ENCODE measurements at regions not wholly inside any gene's neighbourhood (a gene's known extent, or its start where the extent isn't known, plus 50 kb on each side); places are given as distances from the start of the nearest gene placed in this dataset.

GRCh38 chr20:7361321-7361720 lies 578.9 kb downstream of the HAO1 start:
- Histone ChIP-seq H3K27ac (ENCODE audit: low read depth in 1 of 2, low read length in 1 of 2) (no peak overlapping the region), H3K36me3 (ENCODE audit: control insufficient read depth in 4 of 4, insufficient read depth in 4 of 4, low read length in 4 of 4) (no peaks in the 10 kb centered on the region), H3K9ac (ENCODE audit: insufficient read depth in 1 of 2, low read length in 2 of 2) (no peak overlapping the region), H3K4me3 (no peak overlapping the region), H3K4me1 (ENCODE audit: control insufficient read depth in 5 of 5, insufficient read depth in 5 of 5, low read length in 5 of 5) (no peaks in the 10 kb centered on the region), H3K9me3 (ENCODE audit: control insufficient read depth in 4 of 4, insufficient read depth in 3 of 4, low read length in 3 of 4) (peaks cover 0 to 2% (median 0%) of the 10 kb centered on the region in 4 donors), H3K27me3 (ENCODE audit: control insufficient read depth in 3 of 3, insufficient read depth in 3 of 3, low read length in 2 of 3) (no peaks in the 10 kb centered on the region)
- DNase-seq (no peak), ATAC-seq (ENCODE audit: insufficient read depth, low FRiP score) (no peak)
- 67 to 85% methylated on average over 3 of the region's 3 CpGs for WGBS, 2 donors
- no peak for TF ChIP-seq CTCF (IDR thresholded peaks at IDR 0.05; ENCODE audit: control extremely low read depth, extremely low read depth)

- peaks cover 0 to 2% (median 0%) of the 10 kb centered on the region in 4 donors for H3K9me3 ChIP-seq (ENCODE audit: control insufficient read depth in 4 of 4, insufficient read depth in 3 of 4, low read length in 3 of 4)
- H3K9ac ChIP-seq (ENCODE audit: insufficient read depth in 1 of 2, low read length in 2 of 2): no peak overlapping the region
- H3K36me3 ChIP-seq (ENCODE audit: control insufficient read depth in 4 of 4, insufficient read depth in 4 of 4, low read length in 4 of 4): no peaks in the 10 kb centered on the region
- ATAC-seq (ENCODE audit: insufficient read depth, low FRiP score) (no peak), DNase-seq (no peak)
- no peak for TF ChIP-seq CTCF (IDR thresholded peaks at IDR 0.05; ENCODE audit: control extremely low read depth, extremely low read depth)
- WGBS, 2 donors: 76 to 81% methylated on average over 3 of the region's 3 CpGs
- no peaks in the 10 kb centered on the region for H3K4me1 ChIP-seq (ENCODE audit: control insufficient read depth in 5 of 5, insufficient read depth in 5 of 5, low read length in 5 of 5)
- no peak overlapping the region for H3K27ac ChIP-seq (ENCODE audit: low read depth in 1 of 2, low read length in 1 of 2)
- no peak overlapping the region for H3K4me3 ChIP-seq
- H3K27me3 ChIP-seq (ENCODE audit: control insufficient read depth in 3 of 3, insufficient read depth in 3 of 3, low read length in 2 of 3): no peaks in the 10 kb centered on the region
These were observed 578.3 kb downstream of the HAO1 start for GRCh38 chr20:7361931-7362330.

- TF ChIP-seq CTCF (IDR thresholded peaks at IDR 0.05; ENCODE audit: control extremely low read depth, extremely low read depth): no peak
- no peak for DNase-seq
- Histone ChIP-seq H3K36me3 (ENCODE audit: control insufficient read depth in 4 of 4, insufficient read depth in 4 of 4, low read length in 4 of 4) (no peaks in the 10 kb centered on the region), H3K4me1 (ENCODE audit: control insufficient read depth in 5 of 5, insufficient read depth in 5 of 5, low read length in 5 of 5) (no peaks in the 10 kb centered on the region), H3K9me3 (ENCODE audit: control insufficient read depth in 4 of 4, insufficient read depth in 3 of 4, low read length in 3 of 4) (peaks cover 0 to 2% (median 0%) of the 10 kb centered on the region in 4 donors), H3K4me3 (no peak overlapping the region), H3K9ac (ENCODE audit: insufficient read depth in 1 of 2, low read length in 2 of 2) (no peak overlapping the region), H3K27ac (ENCODE audit: low read depth in 1 of 2, low read length in 1 of 2) (no peak overlapping the region), H3K27me3 (ENCODE audit: control insufficient read depth in 3 of 3, insufficient read depth in 3 of 3, low read length in 2 of 3) (no peaks in the 10 kb centered on the region)
- WGBS, 2 donors: 71 to 72% methylated on average over 2 of the region's 2 CpGs
- ATAC-seq (ENCODE audit: insufficient read depth, low FRiP score): no peak
These were observed 577.7 kb downstream of the HAO1 start for GRCh38 chr20:7362601-7363000.

GRCh38 chr20:7366189-7366588 lies 574.1 kb downstream of the HAO1 start:
- no peak overlapping the region for H3K4me3 ChIP-seq
- no peaks in the 10 kb centered on the region for H3K36me3 ChIP-seq (ENCODE audit: control insufficient read depth in 4 of 4, insufficient read depth in 4 of 4, low read length in 4 of 4)
- 89 to 95% methylated on average over 1 of the region's 1 CpG for WGBS, 2 donors
- H3K27ac ChIP-seq (ENCODE audit: low read depth in 1 of 2, low read length in 1 of 2): no peak overlapping the region
- H3K9me3 ChIP-seq (ENCODE audit: control insufficient read depth in 4 of 4, insufficient read depth in 3 of 4, low read length in 3 of 4): peaks cover 0 to 4% (median 2%) of the 10 kb centered on the region in 4 donors
- no peak overlapping the region for H3K9ac ChIP-seq (ENCODE audit: insufficient read depth in 1 of 2, low read length in 2 of 2)
- no peaks in the 10 kb centered on the region for H3K27me3 ChIP-seq (ENCODE audit: control insufficient read depth in 3 of 3, insufficient read depth in 3 of 3, low read length in 2 of 3)
- DNase-seq: no peak
- H3K4me1 ChIP-seq (ENCODE audit: control insufficient read depth in 5 of 5, insufficient read depth in 5 of 5, low read length in 5 of 5): peaks cover 0 to 3% (median 0%) of the 10 kb centered on the region in 5 donors
- TF ChIP-seq CTCF (IDR thresholded peaks at IDR 0.05; ENCODE audit: control extremely low read depth, extremely low read depth): no peak
- no peak for ATAC-seq (ENCODE audit: insufficient read depth, low FRiP score)

All from lung (tissue), 11 donors.